Astrocyte (in vitro differentiated cells and primary cell): ENCODE measurements at regions not wholly inside any gene's neighbourhood (a gene's known extent, or its start where the extent isn't known, plus 50 kb on each side); places are given as distances from the start of the nearest gene placed in this dataset.

ENCODE experiments used
- DNase-seq: peaks from one replicate; pipeline ENCODE4 v3.0.0-alpha.2; 2010; ENCODE audit warnings: low read depth
- FAIRE-seq: peaks from 2 replicates; lab custom pipeline; 2011; peaks lifted over from hg19 to GRCh38; lab: Jason Lieb, UNC
- H2AFZ ChIP-seq: 2 replicates; pipeline ENCODE4 v1.6.0; 2012; ENCODE audit warnings: low read depth, low read length, inconsistent platforms
- H3K27ac ChIP-seq: 2 replicates; pipeline ENCODE4 v1.5.1; 2011; ENCODE audit warnings: low read depth, low read length, inconsistent platforms
- H3K27me3 ChIP-seq: 2 replicates; pipeline ENCODE4 v1.6.0; 2011; ENCODE audit warnings: low read length, inconsistent platforms; ENCODE audit not compliant: insufficient read depth
- H3K36me3 ChIP-seq: 2 replicates; pipeline ENCODE4 v1.5.1; 2011; ENCODE audit warnings: low read length, inconsistent platforms; ENCODE audit not compliant: insufficient read depth
- H3K4me1 ChIP-seq: 2 replicates; pipeline ENCODE4 v1.5.1; 2011; ENCODE audit warnings: low read length, inconsistent platforms; ENCODE audit not compliant: insufficient read depth
- H3K4me2 ChIP-seq: 2 replicates; pipeline ENCODE4 v1.6.0; 2012; ENCODE audit warnings: low read length, inconsistent platforms
- H3K4me3 ChIP-seq: 2 replicates; pipeline ENCODE4 v1.5.1; 2011; ENCODE audit warnings: low read depth, mild to moderate bottlenecking, low read length, inconsistent platforms; ENCODE audit not compliant: insufficient read depth
- H3K79me2 ChIP-seq: 2 replicates; pipeline ENCODE4 v1.6.0; 2012; ENCODE audit warnings: mild to moderate bottlenecking, low read length, inconsistent platforms; ENCODE audit not compliant: insufficient read depth
- H3K9ac ChIP-seq: 2 replicates; pipeline ENCODE4 v1.6.0; 2012; ENCODE audit warnings: mild to moderate bottlenecking, low read length, inconsistent platforms
- H3K9me3 ChIP-seq: 2 replicates; pipeline ENCODE4 v1.5.1; 2012; ENCODE audit warnings: low read depth, mild to moderate bottlenecking, low read length, inconsistent platforms; ENCODE audit not compliant: insufficient read depth
- H4K20me1 ChIP-seq: 2 replicates; pipeline ENCODE4 v1.6.0; 2012; ENCODE audit warnings: low read length, inconsistent platforms; ENCODE audit not compliant: insufficient read depth
- H3K27ac Mint-ChIP-seq: one replicate; pipeline ENCODE4 v1.8.0; 2021; ENCODE audit warnings: mild to moderate bottlenecking, mixed read lengths; ENCODE audit not compliant: unreplicated experiment
- H3K27me3 Mint-ChIP-seq: one replicate; pipeline ENCODE4 v1.8.0; 2021; ENCODE audit warnings: low read depth, mixed read lengths; ENCODE audit not compliant: unreplicated experiment
- H3K36me3 Mint-ChIP-seq: one replicate; pipeline ENCODE4 v1.8.0; 2021; ENCODE audit warnings: low read depth, mixed read lengths; ENCODE audit not compliant: unreplicated experiment
- H3K4me1 Mint-ChIP-seq: one replicate; pipeline ENCODE4 v1.8.0; 2021; ENCODE audit warnings: low read depth, mixed read lengths; ENCODE audit not compliant: unreplicated experiment
- H3K4me3 Mint-ChIP-seq: one replicate; pipeline ENCODE4 v1.8.0; 2021; ENCODE audit warnings: mild to moderate bottlenecking, moderate library complexity, mixed read lengths; ENCODE audit not compliant: unreplicated experiment
- H3K9me3 Mint-ChIP-seq: one replicate; pipeline ENCODE4 v1.8.0; 2021; ENCODE audit warnings: mild to moderate bottlenecking, mixed read lengths; ENCODE audit not compliant: unreplicated experiment
- CTCF ChIP-seq: IDR thresholded peaks from 2 replicates; pipeline ENCODE4 v1.5.1; 2011; ENCODE audit warnings: low read depth, mild to moderate bottlenecking, inconsistent platforms, low read length, moderate library complexity; ENCODE audit not compliant: insufficient read depth
- EZH2 ChIP-seq: IDR thresholded peaks from 2 replicates; pipeline ENCODE4 v1.6.1; 2012; ENCODE audit warnings: mild to moderate bottlenecking, low read length, inconsistent platforms; ENCODE audit not compliant: insufficient read depth

- H3K9me3 Mint-ChIP-seq: peaks cover 11% of the 10 kb centered on the region
- DNase-seq (no peak), FAIRE-seq (no peak)
- H2AFZ ChIP-seq: no peak overlapping the region
- peaks cover 10% of the 10 kb centered on the region for H3K9me3 ChIP-seq
- TF ChIP-seq EZH2 (no peak), CTCF (no peak)
- H3K4me3 ChIP-seq: no peak overlapping the region
- H3K79me2 ChIP-seq: no peaks in the 10 kb centered on the region
- H3K27ac Mint-ChIP-seq: no peak overlapping the region
- no peaks in the 10 kb centered on the region for H3K36me3 Mint-ChIP-seq
- no peak overlapping the region for H3K9ac ChIP-seq
- no peaks in the 10 kb centered on the region for H3K27me3 Mint-ChIP-seq
- H3K4me1 ChIP-seq: no peaks in the 10 kb centered on the region
- no peak overlapping the region for H3K4me2 ChIP-seq
- no peaks in the 10 kb centered on the region for H4K20me1 ChIP-seq
- no peak overlapping the region for H3K4me3 Mint-ChIP-seq
- no peaks in the 10 kb centered on the region for H3K4me1 Mint-ChIP-seq
- H3K36me3 ChIP-seq: no peaks in the 10 kb centered on the region
- no peak overlapping the region for H3K27ac ChIP-seq
- no peaks in the 10 kb centered on the region for H3K27me3 ChIP-seq
Measured at GRCh38 chr17:53948323-53948722, 125.6 kb downstream of the KIF2B start.

GRCh38 chr17:53949473-53950090, 126.9 kb downstream of the KIF2B start:
- Histone ChIP-seq H3K9ac (no peak overlapping the region), H3K9me3 (peaks cover 16% of the 10 kb centered on the region), H2AFZ (no peak overlapping the region), H3K79me2 (no peaks in the 10 kb centered on the region), H3K27ac (no peak overlapping the region), H3K27me3 (no peaks in the 10 kb centered on the region), H3K36me3 (no peaks in the 10 kb centered on the region), H3K4me3 (no peak overlapping the region), H4K20me1 (no peaks in the 10 kb centered on the region), H3K4me2 (no peak overlapping the region), H3K4me1 (no peaks in the 10 kb centered on the region)
- DNase-seq: no peak
- H3K4me3 Mint-ChIP-seq: no peak overlapping the region
- peaks cover 11% of the 10 kb centered on the region for H3K9me3 Mint-ChIP-seq
- no peak for TF ChIP-seq EZH2
- TF ChIP-seq CTCF: no peak
- no peaks in the 10 kb centered on the region for H3K27me3 Mint-ChIP-seq
- FAIRE-seq: no peak
- H3K36me3 Mint-ChIP-seq: no peaks in the 10 kb centered on the region
- H3K4me1 Mint-ChIP-seq: no peaks in the 10 kb centered on the region
- no peak overlapping the region for H3K27ac Mint-ChIP-seq

- no peaks in the 10 kb centered on the region for H3K27me3 ChIP-seq
- Mint-ChIP-seq H3K4me3 (no peak overlapping the region), H3K9me3 (peaks cover 12% of the 10 kb centered on the region), H3K27ac (no peak overlapping the region), H3K36me3 (no peaks in the 10 kb centered on the region), H3K27me3 (no peaks in the 10 kb centered on the region), H3K4me1 (no peaks in the 10 kb centered on the region)
- no peak overlapping the region for H3K4me2 ChIP-seq
- no peak overlapping the region for H2AFZ ChIP-seq
- H3K36me3 ChIP-seq: no peaks in the 10 kb centered on the region
- no peaks in the 10 kb centered on the region for H3K4me1 ChIP-seq
- H3K79me2 ChIP-seq: no peaks in the 10 kb centered on the region
- DNase-seq (no peak), FAIRE-seq (no peak)
- no peak overlapping the region for H3K9ac ChIP-seq
- H3K27ac ChIP-seq: no peak overlapping the region
- no peak for TF ChIP-seq EZH2
- TF ChIP-seq CTCF: no peak
- H3K4me3 ChIP-seq: no peak overlapping the region
- peaks cover 16% of the 10 kb centered on the region for H3K9me3 ChIP-seq
- H4K20me1 ChIP-seq: no peaks in the 10 kb centered on the region
Measured at GRCh38 chr17:53950207-53950857, 127.6 kb downstream of the KIF2B start.
